ENCODE measurements at regions not wholly inside any gene's neighbourhood (a gene's known extent, or its start where the extent isn't known, plus 50 kb on each side); places are given as distances from the start of the nearest gene placed in this dataset.

GRCh38 chr18:24885276-24885675, 424.8 kb downstream of the HRH4 start:
- no peak for DNase-seq (ENCODE audit: low read depth in 2 of 2)

DNA sequence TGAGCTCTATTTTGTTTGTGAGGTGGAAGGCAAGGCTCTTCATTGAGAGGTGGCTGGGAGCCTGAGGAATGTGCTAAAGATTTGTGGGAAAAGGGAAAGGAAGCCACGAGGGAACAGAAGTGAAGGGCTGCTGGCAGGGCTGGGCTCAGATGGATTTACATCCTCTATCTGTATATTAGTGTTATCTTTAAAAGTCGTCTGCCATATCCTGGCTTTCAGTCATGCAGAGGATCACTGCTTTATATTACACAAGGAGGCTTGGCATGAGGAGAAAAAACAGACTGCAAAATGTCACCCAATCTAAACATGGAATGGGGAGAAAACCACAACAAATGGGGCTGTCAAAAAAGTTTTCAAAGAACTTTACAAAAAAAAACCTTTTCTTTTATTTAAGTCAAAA, 434.4 kb downstream of the HRH4 start:
- DNase-seq (ENCODE audit: low read depth in 2 of 2): no peak

GRCh38 chr18:24897461-24897860, 437.0 kb downstream of the HRH4 start:
- DNase-seq (ENCODE audit: low read depth in 2 of 2): no peak

GRCh38 chr18:24910221-24910620, 441.7 kb downstream of the ZNF521 start:
- DNase-seq (ENCODE audit: low read depth in 2 of 2): no peak

GRCh38 chr18:24913507-24914170, 438.3 kb downstream of the ZNF521 start:
- DNase-seq (ENCODE audit: low read depth in 2 of 2): no peak

DNA sequence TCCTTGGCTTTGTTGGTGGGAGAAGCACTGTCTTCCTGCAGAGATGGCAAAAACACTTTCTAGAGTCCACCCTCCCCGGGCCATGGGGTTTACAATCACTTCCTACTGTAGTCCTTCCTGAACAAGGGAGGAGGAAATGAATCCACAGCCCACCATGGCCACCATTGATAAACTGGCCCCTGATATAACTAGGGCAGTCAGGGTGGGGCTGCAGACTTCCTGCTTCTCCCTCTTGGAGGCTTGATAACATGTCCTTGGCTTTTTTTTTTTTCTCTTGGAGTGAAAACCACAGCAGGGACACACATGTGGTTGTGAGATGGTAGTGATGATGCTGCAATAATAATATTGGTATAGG, 437.8 kb downstream of the ZNF521 start:
- no peak for DNase-seq (ENCODE audit: low read depth in 2 of 2)

DNA sequence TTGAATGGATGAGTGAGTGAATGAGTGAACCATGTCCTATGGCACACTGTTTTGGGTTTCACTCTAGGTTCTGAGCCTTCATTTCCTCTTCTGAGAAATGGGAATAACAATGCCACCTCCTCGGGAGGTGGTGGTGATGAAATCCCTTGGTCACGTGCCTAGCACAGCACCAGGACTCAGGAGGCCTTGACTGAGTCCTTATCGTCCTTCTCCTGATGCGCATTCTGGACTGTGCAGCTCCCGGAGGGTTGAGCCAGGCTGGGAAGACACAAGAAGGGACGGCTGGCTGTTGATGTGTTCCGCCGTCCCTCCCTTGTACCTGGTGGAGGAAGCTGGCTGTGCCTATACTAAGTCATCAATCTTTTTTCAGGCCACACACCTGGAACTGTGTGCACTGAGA, 437.3 kb downstream of the ZNF521 start:
- DNase-seq (ENCODE audit: low read depth in 2 of 2): no peak

DNA sequence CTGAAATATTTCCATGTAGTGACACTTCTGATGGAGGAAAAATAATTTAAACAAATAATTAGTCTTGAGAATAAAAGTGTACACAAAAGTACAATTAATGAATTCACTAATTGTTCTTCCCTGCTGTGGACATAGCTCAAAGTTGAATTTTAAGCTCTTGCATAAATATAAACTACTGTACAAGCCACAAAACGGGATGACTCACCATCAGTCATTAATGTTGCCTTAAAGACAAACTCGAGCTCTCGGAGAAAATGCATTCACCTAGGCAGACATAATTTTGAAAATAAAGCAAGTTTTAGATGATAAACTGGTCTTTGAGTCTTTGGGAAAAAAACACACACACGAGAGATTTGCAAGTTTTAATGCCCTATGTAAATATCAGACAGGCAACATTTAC, 436.4 kb downstream of the ZNF521 start:
- DNase-seq (ENCODE audit: low read depth in 2 of 2): no peak

- no peak for DNase-seq (ENCODE audit: low read depth in 2 of 2)
Measured at GRCh38 chr18:24917767-24918166, 434.2 kb downstream of the ZNF521 start.

- no peak for DNase-seq (ENCODE audit: low read depth in 2 of 2)
Measured at GRCh38 chr18:24918257-24918656, 433.7 kb downstream of the ZNF521 start.

DNA sequence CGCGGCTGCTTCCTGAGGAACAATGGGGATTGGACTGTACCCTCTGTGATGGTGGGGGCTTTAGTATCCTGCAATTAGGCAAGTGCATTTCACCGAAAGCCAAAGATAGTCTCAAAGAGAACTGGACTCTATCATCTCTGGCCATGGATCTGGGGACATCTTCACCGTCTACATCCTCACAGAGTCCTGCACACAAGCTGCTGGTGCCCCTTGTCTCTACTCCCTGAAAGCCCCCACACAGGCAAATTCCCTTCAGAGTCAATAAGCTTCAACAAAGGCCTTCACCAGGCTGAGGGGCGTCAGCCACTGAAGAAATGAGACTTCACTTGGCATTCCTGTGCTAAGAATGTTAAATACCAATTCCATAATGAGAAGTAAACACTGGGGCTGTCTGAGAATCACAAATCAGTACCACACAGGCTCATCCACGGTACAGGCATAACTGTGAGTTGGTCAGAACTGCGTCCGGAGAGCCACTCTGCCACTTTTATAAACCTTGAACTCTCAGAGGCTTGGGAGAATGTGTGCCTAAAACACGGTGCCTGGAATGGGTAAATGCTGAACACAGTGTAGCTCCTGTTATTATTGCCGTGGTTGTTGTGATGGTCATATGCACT, 432.7 kb downstream of the ZNF521 start:
- DNase-seq (ENCODE audit: low read depth in 2 of 2): no peak

GRCh38 chr18:24922491-24922890, 429.5 kb downstream of the ZNF521 start:
- no peak for DNase-seq (ENCODE audit: low read depth in 2 of 2)

GRCh38 chr18:24923138-24923537, 428.8 kb downstream of the ZNF521 start:
- DNase-seq (ENCODE audit: low read depth in 2 of 2): no peak

GRCh38 chr18:24924066-24924716, 427.8 kb downstream of the ZNF521 start:
- no peak for DNase-seq (ENCODE audit: low read depth in 2 of 2)

DNA sequence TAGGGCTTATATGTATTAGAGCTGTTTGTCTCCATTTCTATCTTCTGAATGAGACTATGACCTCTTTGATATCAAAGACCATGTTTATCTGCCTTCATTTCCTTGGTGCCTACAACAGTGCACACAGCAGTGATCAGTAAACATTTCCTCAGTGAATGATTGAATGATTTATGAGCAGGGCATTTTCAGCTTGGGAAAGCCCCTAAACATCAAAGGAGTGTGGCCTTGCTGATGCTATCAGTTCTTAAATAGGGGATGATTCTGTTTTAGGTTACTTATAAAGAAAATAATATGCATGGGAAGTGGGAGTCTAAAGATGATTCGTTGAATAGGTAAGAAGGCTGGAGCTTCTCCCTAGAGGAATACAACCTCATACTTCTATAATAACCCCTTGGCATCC, 425.3 kb downstream of the ZNF521 start:
- DNase-seq (ENCODE audit: low read depth in 2 of 2): no peak

GRCh38 chr18:24928301-24928878, 423.6 kb downstream of the ZNF521 start:
- no peak for DNase-seq (ENCODE audit: low read depth in 2 of 2)

DNA sequence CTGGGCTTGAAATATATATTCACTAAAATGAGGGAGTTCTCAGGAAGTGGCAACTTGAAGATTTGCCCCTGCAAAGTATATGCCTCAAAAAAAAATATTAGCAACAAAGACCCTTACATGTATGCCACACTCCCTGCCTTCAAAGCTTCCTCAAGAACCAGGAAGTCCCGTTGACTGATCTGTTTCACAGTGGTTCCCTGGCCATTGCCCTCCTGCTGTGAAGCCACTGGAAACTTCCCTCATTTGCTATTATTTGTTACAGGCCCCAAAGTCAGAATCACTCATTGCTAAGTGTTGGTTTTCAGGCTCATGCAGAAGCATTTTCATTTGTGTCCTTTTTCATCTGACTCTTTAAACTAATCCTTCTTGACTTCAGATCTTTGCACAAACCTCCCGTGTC, 421.5 kb downstream of the ZNF521 start:
- DNase-seq (ENCODE audit: low read depth in 2 of 2): no peak

DNA sequence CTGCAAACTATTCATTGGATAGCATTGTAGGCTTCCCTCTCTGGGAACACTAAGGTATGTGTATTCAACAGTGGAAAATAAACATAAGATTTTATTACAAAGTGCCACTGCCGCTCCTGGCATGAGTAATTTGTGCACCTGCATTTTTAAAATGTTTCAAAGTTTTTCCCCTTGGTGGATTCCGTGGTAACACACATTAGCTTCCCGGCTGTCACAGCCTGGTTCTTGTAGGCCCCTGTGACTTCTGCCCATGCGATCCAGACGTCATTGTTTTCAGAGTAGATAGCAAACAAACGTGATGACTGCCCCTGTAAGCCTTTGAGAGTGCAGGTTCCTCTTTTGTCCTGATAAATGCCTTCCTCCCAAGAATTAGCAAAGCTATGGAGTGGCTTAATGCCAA, 421.0 kb downstream of the ZNF521 start:
- no peak for DNase-seq (ENCODE audit: low read depth in 2 of 2)

DNA sequence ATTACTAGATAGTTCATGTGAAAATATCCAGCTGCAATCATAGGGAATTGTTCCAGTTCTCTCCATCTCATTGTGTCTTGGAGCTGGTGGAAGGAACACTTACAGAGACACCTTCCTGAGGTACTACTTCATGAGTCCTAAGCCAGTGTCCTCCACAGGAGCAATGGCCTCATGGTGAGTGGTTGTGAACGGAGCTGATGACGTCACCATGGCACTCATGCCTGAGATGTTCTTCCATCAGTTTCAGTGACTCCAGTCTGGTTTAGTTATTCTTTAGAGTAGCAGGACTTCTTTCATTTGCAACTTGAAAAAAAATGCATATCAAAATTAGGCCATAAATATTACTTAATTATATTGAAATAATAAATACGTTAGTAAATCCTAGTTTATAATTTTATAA, 418.6 kb downstream of the ZNF521 start:
- no peak for DNase-seq (ENCODE audit: low read depth in 2 of 2)

DNA sequence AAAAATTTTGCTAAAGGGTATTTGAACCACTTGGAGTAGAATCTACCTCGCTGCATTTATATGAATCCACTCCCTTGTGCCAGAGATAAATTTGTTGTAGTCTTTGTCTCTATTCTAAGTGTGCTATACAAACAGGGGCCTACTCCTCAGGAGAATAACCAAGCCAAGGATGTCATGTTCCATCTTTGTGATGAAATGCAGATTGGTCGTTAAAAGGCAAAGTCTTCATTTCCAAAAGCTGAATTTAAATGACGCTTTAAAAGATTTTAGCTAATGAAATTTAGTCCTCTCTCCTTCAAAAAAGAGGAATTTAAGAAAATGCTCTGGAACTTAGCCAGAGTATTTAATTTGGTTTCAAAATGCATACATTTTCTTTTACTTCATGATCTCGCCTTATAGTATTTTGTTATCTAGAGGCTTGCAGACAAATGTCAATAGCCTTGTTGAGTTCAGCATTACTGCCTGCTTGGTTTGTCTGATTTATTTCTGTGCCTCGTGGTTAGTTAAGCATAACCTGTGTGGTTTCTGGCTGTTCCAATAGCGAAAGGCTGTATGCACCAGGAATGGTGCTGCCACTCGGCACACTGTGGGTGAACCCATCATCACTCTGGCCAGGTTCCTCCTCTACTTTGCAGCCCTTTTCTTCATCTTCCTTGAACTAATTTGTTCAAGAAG, 417.6 kb downstream of the ZNF521 start:
- DNase-seq (ENCODE audit: low read depth in 2 of 2): no peak

DNA sequence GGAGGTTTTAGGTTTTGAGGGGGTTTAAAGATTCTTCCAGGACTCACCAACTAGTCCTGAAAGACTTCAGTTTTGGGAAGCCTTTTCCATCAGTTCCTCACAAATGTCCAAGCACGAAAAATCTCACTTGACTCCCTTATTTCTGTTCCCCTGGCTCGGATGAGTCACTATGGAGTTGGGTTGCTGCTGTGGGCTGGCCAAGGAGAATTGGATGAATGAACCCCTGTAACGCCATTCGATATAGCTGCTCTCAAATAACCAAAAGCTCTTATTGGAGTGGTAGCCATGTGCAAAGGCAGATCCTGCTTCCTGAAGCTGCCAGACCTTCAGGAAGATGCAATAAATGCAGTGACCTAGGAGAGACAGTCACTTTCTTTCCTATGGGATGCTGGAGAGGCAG, 417.0 kb downstream of the ZNF521 start:
- DNase-seq (ENCODE audit: low read depth in 2 of 2): no peak

- DNase-seq (ENCODE audit: low read depth in 2 of 2): no peak
Measured at GRCh38 chr18:24935896-24936295, 416.1 kb downstream of the ZNF521 start.

DNA sequence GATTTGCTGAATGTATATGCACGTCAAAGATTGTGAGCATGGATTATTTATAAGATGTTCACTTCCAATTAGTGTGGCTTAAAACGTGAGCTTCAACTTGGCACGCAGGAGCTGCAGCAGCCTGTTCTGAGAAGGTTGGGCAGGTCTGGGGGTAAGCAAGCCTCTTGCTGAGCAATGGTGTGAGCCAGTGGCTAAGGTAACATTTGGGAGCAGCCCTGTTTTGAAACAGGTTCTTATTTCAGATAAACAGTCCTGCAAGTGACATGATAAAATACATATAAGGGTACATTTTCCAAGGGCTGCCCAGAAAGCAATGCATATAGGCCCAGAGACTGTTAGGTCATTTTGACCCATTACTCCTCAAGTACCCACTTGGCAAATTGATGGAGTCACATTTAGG, 415.3 kb downstream of the ZNF521 start:
- DNase-seq (ENCODE audit: low read depth in 2 of 2): no peak
